ENCODE measurements at regions not wholly inside any gene's neighbourhood (a gene's known extent, or its start where the extent isn't known, plus 50 kb on each side); places are given as distances from the start of the nearest gene placed in this dataset.

GRCh38 chr3:147903026-147903425 lies 493.9 kb downstream of the ZIC1 start:
- POLR2A ChIA-PET (ENCODE audit: low non-redundant PET) = no interaction called here
- CTCF ChIA-PET = no interaction called here
- DNase-seq (ENCODE audit: low spot score) = no peak
- TF ChIP-seq CTCF (conservative IDR thresholded peaks at IDR 0.05; ENCODE audit: low read depth) = no peak
- no peak overlapping the region for H3K27ac ChIP-seq

GRCh38 chr3:147904421-147904820 lies 495.3 kb downstream of the ZIC1 start:
- H3K27ac ChIP-seq = no peak overlapping the region
- ChIA-PET POLR2A (ENCODE audit: low non-redundant PET) (interaction anchor here (0.5 kb wide), 1 partner anchor 1257 kb away, joined by 7 read pairs; no protein-coding TSS in a partner anchor), CTCF (no interaction called here)
- DNase-seq (ENCODE audit: low spot score) = no peak
- TF ChIP-seq CTCF (conservative IDR thresholded peaks at IDR 0.05; ENCODE audit: low read depth) = no peak

DNA sequence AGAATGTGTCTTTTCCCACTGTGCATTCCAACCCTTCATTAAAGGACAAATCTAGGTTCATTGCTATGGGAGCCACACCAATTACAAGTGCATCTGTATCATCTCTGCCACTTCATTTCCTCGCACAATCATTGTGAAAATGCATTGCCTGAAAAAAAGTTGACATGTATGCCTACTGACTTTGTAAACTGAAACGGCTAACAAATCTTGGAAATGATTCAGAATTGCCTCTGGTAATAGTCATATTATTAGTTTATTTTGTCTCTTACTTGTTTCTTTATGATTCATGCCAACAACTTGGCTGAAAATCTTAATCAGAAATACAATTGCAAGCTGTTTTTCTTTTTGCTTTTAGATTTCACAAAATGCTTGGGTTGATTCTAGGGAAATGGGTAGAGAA lies 497.1 kb downstream of the ZIC1 start:
- POLR2A ChIA-PET (ENCODE audit: low non-redundant PET) = no interaction called here
- no peak overlapping the region for H3K27ac ChIP-seq
- no peak for TF ChIP-seq CTCF (conservative IDR thresholded peaks at IDR 0.05; ENCODE audit: low read depth)
- CTCF ChIA-PET = no interaction called here
- DNase-seq (ENCODE audit: low spot score) = no peak

DNA sequence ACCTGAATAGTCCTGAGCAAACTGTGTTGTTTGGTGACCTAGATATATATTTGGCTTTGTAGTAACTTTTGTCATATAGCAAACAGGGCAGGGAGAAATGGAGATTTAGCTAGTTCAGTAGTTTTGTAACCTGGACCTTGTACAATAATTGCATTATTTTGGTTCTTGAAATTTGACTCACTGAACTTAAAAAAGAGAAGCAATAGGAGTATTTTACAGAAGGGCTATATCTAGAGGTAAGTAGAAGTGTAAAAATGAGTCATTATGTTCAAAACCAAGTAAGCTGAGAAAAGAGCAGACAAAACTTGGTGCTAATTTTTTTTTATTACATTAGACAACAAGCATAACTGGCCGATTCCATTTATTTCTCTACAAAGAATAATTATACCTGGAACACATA lies 505.4 kb downstream of the ZIC1 start:
- no peak for TF ChIP-seq CTCF (conservative IDR thresholded peaks at IDR 0.05; ENCODE audit: low read depth)
- POLR2A ChIA-PET (ENCODE audit: low non-redundant PET) = no interaction called here
- DNase-seq (ENCODE audit: low spot score) = no peak

DNA sequence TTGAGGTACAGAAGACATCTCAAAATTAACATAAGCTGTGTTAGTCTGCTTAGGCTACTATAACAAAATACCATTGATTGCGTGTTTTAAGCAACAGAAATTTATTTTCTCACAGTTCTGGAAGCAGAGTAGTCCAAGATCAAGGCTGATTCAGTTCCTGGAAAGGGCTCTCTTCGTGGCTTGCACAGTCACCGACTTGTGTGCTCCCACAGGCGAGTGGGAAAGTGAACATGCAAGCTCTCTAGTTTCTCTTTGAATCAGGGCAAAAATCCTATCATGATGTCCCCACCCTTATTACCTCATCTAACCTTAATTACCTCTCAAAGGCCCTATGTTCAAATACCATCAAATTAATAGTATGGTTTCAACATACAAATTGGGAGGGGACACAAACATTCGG lies 505.9 kb downstream of the ZIC1 start:
- no peak for DNase-seq (ENCODE audit: low spot score)
- POLR2A ChIA-PET (ENCODE audit: low non-redundant PET) = no interaction called here
- CTCF ChIA-PET = no interaction called here
- TF ChIP-seq CTCF (conservative IDR thresholded peaks at IDR 0.05; ENCODE audit: low read depth) = no peak
- H3K27ac ChIP-seq = no peak overlapping the region

More for the DNA sequence above, 505.4 kb downstream of the ZIC1 start:
- no peak overlapping the region for H3K27ac ChIP-seq
- CTCF ChIA-PET = no interaction called here

DNA sequence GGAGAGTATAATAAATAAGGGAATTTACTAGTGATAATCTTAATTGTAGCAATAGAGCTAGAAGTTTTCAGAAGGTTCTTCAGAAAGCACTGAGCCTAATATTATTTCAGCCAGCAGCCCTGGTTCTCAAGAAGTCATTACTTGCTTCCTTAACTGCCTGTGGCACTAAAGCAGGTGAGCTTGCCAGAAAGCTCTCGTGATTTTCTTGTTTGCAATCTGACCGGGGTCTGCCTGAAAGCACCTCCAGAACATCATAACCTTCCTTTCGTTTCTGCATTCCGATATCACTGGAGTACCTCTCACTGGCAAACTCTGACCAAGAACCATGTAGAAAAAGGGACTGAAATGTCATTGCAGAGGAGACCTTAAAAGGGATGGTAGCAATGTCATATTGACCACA lies 510.3 kb downstream of the ZIC1 start:
- ChIA-PET POLR2A (ENCODE audit: low non-redundant PET) (no interaction called here), CTCF (no interaction called here)
- no peak for DNase-seq (ENCODE audit: low spot score)
- no peak overlapping the region for H3K27ac ChIP-seq
- no peak for TF ChIP-seq CTCF (conservative IDR thresholded peaks at IDR 0.05; ENCODE audit: low read depth)

GRCh38 chr3:147921051-147921450 lies 511.9 kb downstream of the ZIC1 start:
- no peak for TF ChIP-seq CTCF (conservative IDR thresholded peaks at IDR 0.05; ENCODE audit: low read depth)
- ChIA-PET POLR2A (ENCODE audit: low non-redundant PET) (no interaction called here), CTCF (interaction anchor here (0.6 to 0.8 kb wide), 2 partner anchors 62 to 1230 kb away, joined by 4 to 7 read pairs; no protein-coding TSS in a partner anchor)
- no peak for DNase-seq (ENCODE audit: low spot score)
- H3K27ac ChIP-seq = no peak overlapping the region

All from RWPE1 (cell line).